ENCODE measurements at regions not wholly inside any gene's neighbourhood (a gene's known extent, or its start where the extent isn't known, plus 50 kb on each side); places are given as distances from the start of the nearest gene placed in this dataset.

DNA sequence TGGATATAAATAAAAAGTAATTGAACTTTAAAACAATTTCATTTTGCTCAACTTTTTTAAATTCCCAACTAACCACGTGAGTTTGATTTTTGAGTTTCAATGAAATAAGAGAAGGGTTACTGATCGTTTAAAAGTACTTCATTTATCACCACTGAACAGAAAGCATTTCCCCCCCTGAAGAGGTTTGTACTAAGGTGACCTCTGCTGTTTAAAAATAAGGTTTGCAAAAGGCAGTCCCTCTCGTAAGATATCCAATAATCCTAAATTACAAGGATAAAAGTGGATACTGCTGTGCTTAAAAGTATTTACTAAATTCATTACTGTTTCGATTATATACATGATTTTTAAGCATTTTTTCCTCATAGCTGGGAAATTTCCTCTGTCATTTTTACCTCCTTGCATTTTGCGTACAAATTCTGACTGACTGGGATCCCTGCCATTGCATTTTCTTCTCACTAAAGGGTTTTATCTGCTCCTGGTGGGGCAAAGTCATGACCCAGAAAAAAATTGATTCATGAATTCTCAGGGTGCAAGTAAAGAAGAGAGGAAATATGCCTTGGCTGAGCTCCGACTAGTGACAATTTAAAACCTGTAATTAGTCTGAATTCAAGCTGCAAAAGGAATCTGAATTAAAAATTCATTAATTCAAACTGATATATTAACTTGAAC lies 463.8 kb downstream of the PRKD1 start:
- TF ChIP-seq, protein P1, sequence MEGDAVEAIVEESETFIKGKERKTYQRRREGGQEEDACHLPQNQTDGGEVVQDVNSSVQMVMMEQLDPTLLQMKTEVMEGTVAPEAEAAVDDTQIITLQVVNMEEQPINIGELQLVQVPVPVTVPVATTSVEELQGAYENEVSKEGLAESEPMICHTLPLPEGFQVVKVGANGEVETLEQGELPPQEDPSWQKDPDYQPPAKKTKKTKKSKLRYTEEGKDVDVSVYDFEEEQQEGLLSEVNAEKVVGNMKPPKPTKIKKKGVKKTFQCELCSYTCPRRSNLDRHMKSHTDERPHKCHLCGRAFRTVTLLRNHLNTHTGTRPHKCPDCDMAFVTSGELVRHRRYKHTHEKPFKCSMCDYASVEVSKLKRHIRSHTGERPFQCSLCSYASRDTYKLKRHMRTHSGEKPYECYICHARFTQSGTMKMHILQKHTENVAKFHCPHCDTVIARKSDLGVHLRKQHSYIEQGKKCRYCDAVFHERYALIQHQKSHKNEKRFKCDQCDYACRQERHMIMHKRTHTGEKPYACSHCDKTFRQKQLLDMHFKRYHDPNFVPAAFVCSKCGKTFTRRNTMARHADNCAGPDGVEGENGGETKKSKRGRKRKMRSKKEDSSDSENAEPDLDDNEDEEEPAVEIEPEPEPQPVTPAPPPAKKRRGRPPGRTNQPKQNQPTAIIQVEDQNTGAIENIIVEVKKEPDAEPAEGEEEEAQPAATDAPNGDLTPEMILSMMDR (IDR thresholded peaks at IDR 0.05) = no peak
- no peak for TF ChIP-seq EZH2 (IDR thresholded peaks at IDR 0.05; ENCODE audit: borderline replicate concordance, insufficient read depth, low read depth, low read length, poor library complexity, severe bottlenecking)

Data from B cell (primary cell).